Activated CD4-positive, alpha-beta T cell treated with anti-CD3 and anti-CD28 coated beads for 36 hours (primary cell): ENCODE measurements at regions not wholly inside any gene's neighbourhood (a gene's known extent, or its start where the extent isn't known, plus 50 kb on each side); places are given as distances from the start of the nearest gene placed in this dataset.

ENCODE experiments used
- ATAC-seq: fragments of 200-7000 bp; cut with Tn5 transposase; one replicate; pipeline ENCODE4 v1.10.0; 2021; ENCODE audit warnings: mild to moderate bottlenecking, moderate library complexity
- CTCF ChIA-PET: fragments of 350-600 bp; sonication (Branson Sonifier 250); formaldehyde crosslinking; loops from one replicate; lab custom pipeline; 2021; ENCODE audit warnings: antibody characterized with exemption; lab: Charles Lee
- POLR2A ChIA-PET: fragments of 350-600 bp; sonication (Branson Sonifier 250); formaldehyde crosslinking; loops from one replicate; lab custom pipeline; 2021; ENCODE audit warnings: antibody characterized with exemption, inconsistent platforms; lab: Charles Lee
- DNase-seq: peaks from one replicate; pipeline ENCODE4 v3.0.0-alpha.2; 2020
- H3K27ac Mint-ChIP-seq: one replicate; pipeline ENCODE4 v1.8.0; 2021; ENCODE audit warnings: mixed read lengths
- H3K27me3 Mint-ChIP-seq: one replicate; pipeline ENCODE4 v1.8.0; 2021; ENCODE audit warnings: mixed read lengths
- H3K36me3 Mint-ChIP-seq: one replicate; pipeline ENCODE4 v1.8.0; 2021; ENCODE audit warnings: low read depth, mixed read lengths
- H3K4me1 Mint-ChIP-seq: one replicate; pipeline ENCODE4 v1.8.0; 2021; ENCODE audit warnings: mixed read lengths
- H3K4me3 Mint-ChIP-seq: one replicate; pipeline ENCODE4 v1.8.0; 2021; ENCODE audit warnings: mild to moderate bottlenecking, moderate library complexity, mixed read lengths
- H3K9me3 Mint-ChIP-seq: one replicate; pipeline ENCODE4 v1.8.0; 2021; ENCODE audit warnings: low read depth, mixed read lengths
- intact Hi-C, 2 experiments: fragments of 100-400 bp; cut with DNase I in 1 of 2; cut with micrococcal nuclease in 1 of 2; formaldehyde crosslinking; loops; one replicate each; pipeline versions ENCODE4 v1.14.2 to v1.15.1; 2022 to 2024; cut with DNase I, micrococcal nuclease

GRCh38 chr3:182081096-182081495 is 369.4 kb downstream of the SOX2 start:
- no peak for DNase-seq
- Mint-ChIP-seq H3K4me1 (no peaks in the 10 kb centered on the region), H3K36me3 (no peaks in the 10 kb centered on the region), H3K4me3 (no peak overlapping the region), H3K27ac (no peak overlapping the region), H3K27me3 (peaks cover 2% of the 10 kb centered on the region), H3K9me3 (no peaks in the 10 kb centered on the region)
- ChIA-PET CTCF (interaction anchor here (0.6 kb wide), 1 partner anchor 496 kb away, joined by 3 read pairs; no protein-coding TSS in a partner anchor), POLR2A (no interaction called here)
- intact Hi-C loops, result no loop called here
- ATAC-seq, result no peak

- DNase-seq, result no peak
- H3K4me3 Mint-ChIP-seq, result no peak overlapping the region
- no peak overlapping the region for H3K27ac Mint-ChIP-seq
- POLR2A ChIA-PET, result no interaction called here
- ATAC-seq, result no peak
- no peaks in the 10 kb centered on the region for H3K9me3 Mint-ChIP-seq
- intact Hi-C loops, result no loop called here
- H3K4me1 Mint-ChIP-seq, result no peaks in the 10 kb centered on the region
- H3K36me3 Mint-ChIP-seq, result no peaks in the 10 kb centered on the region
- H3K27me3 Mint-ChIP-seq, result peaks cover 2% of the 10 kb centered on the region
- CTCF ChIA-PET, result no interaction called here
These were observed 371.4 kb downstream of the SOX2 start for GRCh38 chr3:182083112-182083511.

- intact Hi-C loops, result no loop called here
- Mint-ChIP-seq H3K4me3 (no peak overlapping the region), H3K27ac (no peak overlapping the region), H3K27me3 (no peaks in the 10 kb centered on the region), H3K9me3 (peaks cover 4% of the 10 kb centered on the region), H3K36me3 (no peaks in the 10 kb centered on the region), H3K4me1 (no peaks in the 10 kb centered on the region)
- ATAC-seq (no peak), DNase-seq (no peak)
- CTCF ChIA-PET, result interaction anchor here (0.7 kb wide), 1 partner anchor 30 kb away, joined by 3 read pairs; no protein-coding TSS in a partner anchor
- POLR2A ChIA-PET, result no interaction called here
These were observed 381.0 kb downstream of the SOX2 start for GRCh38 chr3:182092662-182093262.

- Mint-ChIP-seq H3K27ac (no peak overlapping the region), H3K36me3 (no peaks in the 10 kb centered on the region), H3K4me1 (no peaks in the 10 kb centered on the region), H3K9me3 (peaks cover 4% of the 10 kb centered on the region), H3K4me3 (no peak overlapping the region), H3K27me3 (no peaks in the 10 kb centered on the region)
- DNase-seq (no peak), ATAC-seq (no peak)
- POLR2A ChIA-PET, result no interaction called here
- CTCF ChIA-PET, result no interaction called here
- intact Hi-C loops, result no loop called here
These were observed 382.6 kb downstream of the SOX2 start for GRCh38 chr3:182094321-182094720.

- H3K4me1 Mint-ChIP-seq, result no peaks in the 10 kb centered on the region
- no peak overlapping the region for H3K4me3 Mint-ChIP-seq
- no peak overlapping the region for H3K27ac Mint-ChIP-seq
- no peaks in the 10 kb centered on the region for H3K36me3 Mint-ChIP-seq
- DNase-seq, result no peak
- POLR2A ChIA-PET, result no interaction called here
- ATAC-seq, result no peak
- intact Hi-C loops, result no loop called here
- H3K9me3 Mint-ChIP-seq, result peaks cover 2% of the 10 kb centered on the region
- CTCF ChIA-PET, result no interaction called here
- no peaks in the 10 kb centered on the region for H3K27me3 Mint-ChIP-seq
These were observed 393.2 kb downstream of the SOX2 start for GRCh38 chr3:182104881-182105280.

- intact Hi-C loops, result no loop called here
- Mint-ChIP-seq H3K4me3 (no peak overlapping the region), H3K9me3 (peaks cover 2% of the 10 kb centered on the region), H3K36me3 (no peaks in the 10 kb centered on the region), H3K4me1 (no peaks in the 10 kb centered on the region), H3K27ac (no peak overlapping the region), H3K27me3 (no peaks in the 10 kb centered on the region)
- ATAC-seq (no peak), DNase-seq (no peak)
- ChIA-PET POLR2A (interaction anchor here (0.6 kb wide), 1 partner anchor 14 kb away, joined by 3 read pairs; no protein-coding TSS in a partner anchor), CTCF (no interaction called here)
These were observed 394.1 kb downstream of the SOX2 start for GRCh38 chr3:182105875-182106274.

- Mint-ChIP-seq H3K4me1 (no peaks in the 10 kb centered on the region), H3K27me3 (no peaks in the 10 kb centered on the region), H3K36me3 (no peaks in the 10 kb centered on the region), H3K9me3 (no peaks in the 10 kb centered on the region), H3K27ac (no peak overlapping the region), H3K4me3 (no peak overlapping the region)
- ATAC-seq (no peak), DNase-seq (no peak)
- ChIA-PET POLR2A (no interaction called here), CTCF (no interaction called here)
- intact Hi-C loops, result no loop called here
These were observed 396.6 kb downstream of the SOX2 start for GRCh38 chr3:182108371-182108770.

GRCh38 chr3:182111967-182112366 is 400.2 kb downstream of the SOX2 start:
- Mint-ChIP-seq H3K27ac (no peak overlapping the region), H3K4me3 (no peak overlapping the region), H3K9me3 (no peaks in the 10 kb centered on the region), H3K36me3 (no peaks in the 10 kb centered on the region), H3K4me1 (no peaks in the 10 kb centered on the region), H3K27me3 (no peaks in the 10 kb centered on the region)
- intact Hi-C loops, result no loop called here
- CTCF ChIA-PET, result no interaction called here
- POLR2A ChIA-PET, result no interaction called here
- DNase-seq (no peak), ATAC-seq (no peak)

- H3K4me1 Mint-ChIP-seq, result no peaks in the 10 kb centered on the region
- intact Hi-C loops, result no loop called here
- ChIA-PET POLR2A (no interaction called here), CTCF (no interaction called here)
- ATAC-seq, result no peak
- no peak for DNase-seq
- H3K4me3 Mint-ChIP-seq, result no peak overlapping the region
- H3K9me3 Mint-ChIP-seq, result no peaks in the 10 kb centered on the region
- H3K27ac Mint-ChIP-seq, result no peak overlapping the region
- no peaks in the 10 kb centered on the region for H3K27me3 Mint-ChIP-seq
- no peaks in the 10 kb centered on the region for H3K36me3 Mint-ChIP-seq
These were observed 403.7 kb downstream of the SOX2 start for GRCh38 chr3:182115328-182116015.

- no peaks in the 10 kb centered on the region for H3K36me3 Mint-ChIP-seq
- CTCF ChIA-PET, result no interaction called here
- no peaks in the 10 kb centered on the region for H3K27me3 Mint-ChIP-seq
- POLR2A ChIA-PET, result no interaction called here
- intact Hi-C loops, result no loop called here
- no peak overlapping the region for H3K4me3 Mint-ChIP-seq
- DNase-seq (no peak), ATAC-seq (no peak)
- no peaks in the 10 kb centered on the region for H3K9me3 Mint-ChIP-seq
- no peaks in the 10 kb centered on the region for H3K4me1 Mint-ChIP-seq
- H3K27ac Mint-ChIP-seq, result no peak overlapping the region
These were observed 404.7 kb downstream of the SOX2 start for GRCh38 chr3:182116386-182116785.

- no peaks in the 10 kb centered on the region for H3K9me3 Mint-ChIP-seq
- H3K36me3 Mint-ChIP-seq, result no peaks in the 10 kb centered on the region
- no peak for ATAC-seq
- intact Hi-C loops, result no loop called here
- ChIA-PET CTCF (no interaction called here), POLR2A (no interaction called here)
- H3K4me3 Mint-ChIP-seq, result no peak overlapping the region
- DNase-seq, result no peak
- no peaks in the 10 kb centered on the region for H3K4me1 Mint-ChIP-seq
- no peak overlapping the region for H3K27ac Mint-ChIP-seq
- no peaks in the 10 kb centered on the region for H3K27me3 Mint-ChIP-seq
These were observed 405.4 kb downstream of the SOX2 start for GRCh38 chr3:182117131-182117530.

GRCh38 chr3:182117583-182117982 is 405.9 kb downstream of the SOX2 start:
- Mint-ChIP-seq H3K4me3 (no peak overlapping the region), H3K4me1 (no peaks in the 10 kb centered on the region), H3K9me3 (no peaks in the 10 kb centered on the region), H3K27ac (no peak overlapping the region), H3K36me3 (no peaks in the 10 kb centered on the region), H3K27me3 (no peaks in the 10 kb centered on the region)
- POLR2A ChIA-PET, result no interaction called here
- intact Hi-C loops, result no loop called here
- CTCF ChIA-PET, result no interaction called here
- DNase-seq (no peak), ATAC-seq (no peak)
